ENCODE measurements at regions not wholly inside any gene's neighbourhood (a gene's known extent, or its start where the extent isn't known, plus 50 kb on each side); places are given as distances from the start of the nearest gene placed in this dataset.

DNA sequence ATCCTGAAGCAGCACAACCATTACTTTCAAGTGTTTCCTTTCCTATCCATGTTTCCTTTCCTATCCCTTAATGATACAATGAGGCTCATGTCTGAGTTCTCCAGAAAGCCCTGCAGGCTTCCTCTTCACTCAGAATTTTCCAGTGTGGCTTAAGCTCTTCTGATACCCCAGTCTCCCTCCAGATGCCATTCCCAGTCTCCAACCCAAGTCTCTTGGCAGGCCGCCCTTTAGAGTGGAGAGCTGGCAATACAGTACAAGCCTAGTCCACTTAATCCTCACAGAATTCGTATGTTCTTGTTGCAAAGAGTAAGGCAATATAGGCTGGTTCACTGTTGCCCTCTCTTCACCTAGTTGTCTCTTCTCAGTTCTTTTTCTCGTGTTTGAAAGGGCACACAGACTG is 503.9 kb upstream of the MDFIC2 start:
- H3K27ac Mint-ChIP-seq = no peak overlapping the region
- ChIA-PET POLR2A (no interaction called here), CTCF (interaction anchor here (0.5 kb wide), 1 partner anchor 362 kb away, joined by 3 read pairs; no protein-coding TSS in a partner anchor)
- no peaks in the 10 kb centered on the region; the same call in 1 of the 2 replicates for H3K27me3 Mint-ChIP-seq (ENCODE audit: low read depth)
- no peak for DNase-seq (ENCODE audit: low spot score)
- H3K9me3 Mint-ChIP-seq = peaks cover 28% of the 10 kb centered on the region
- H3K36me3 Mint-ChIP-seq = peaks cover 21% of the 10 kb centered on the region
- TF ChIP-seq NFATC4 (CRISPR knock-in tag; IDR thresholded peaks at IDR 0.05) (no peak), ZNF396 (CRISPR knock-in tag; IDR thresholded peaks at IDR 0.05; ENCODE audit: borderline replicate concordance) (no peak), ZNF263 (CRISPR knock-in tag; IDR thresholded peaks at IDR 0.05; ENCODE audit: low read depth) (no peak), ZBTB21 (CRISPR knock-in tag; IDR thresholded peaks at IDR 0.05; ENCODE audit: borderline replicate concordance) (no peak), OVOL2 (CRISPR knock-in tag; IDR thresholded peaks at IDR 0.05; ENCODE audit: borderline replicate concordance) (no peak), ATF1 (CRISPR knock-in tag; IDR thresholded peaks at IDR 0.05) (no peak)
- TF ChIP-seq, protein P1, sequence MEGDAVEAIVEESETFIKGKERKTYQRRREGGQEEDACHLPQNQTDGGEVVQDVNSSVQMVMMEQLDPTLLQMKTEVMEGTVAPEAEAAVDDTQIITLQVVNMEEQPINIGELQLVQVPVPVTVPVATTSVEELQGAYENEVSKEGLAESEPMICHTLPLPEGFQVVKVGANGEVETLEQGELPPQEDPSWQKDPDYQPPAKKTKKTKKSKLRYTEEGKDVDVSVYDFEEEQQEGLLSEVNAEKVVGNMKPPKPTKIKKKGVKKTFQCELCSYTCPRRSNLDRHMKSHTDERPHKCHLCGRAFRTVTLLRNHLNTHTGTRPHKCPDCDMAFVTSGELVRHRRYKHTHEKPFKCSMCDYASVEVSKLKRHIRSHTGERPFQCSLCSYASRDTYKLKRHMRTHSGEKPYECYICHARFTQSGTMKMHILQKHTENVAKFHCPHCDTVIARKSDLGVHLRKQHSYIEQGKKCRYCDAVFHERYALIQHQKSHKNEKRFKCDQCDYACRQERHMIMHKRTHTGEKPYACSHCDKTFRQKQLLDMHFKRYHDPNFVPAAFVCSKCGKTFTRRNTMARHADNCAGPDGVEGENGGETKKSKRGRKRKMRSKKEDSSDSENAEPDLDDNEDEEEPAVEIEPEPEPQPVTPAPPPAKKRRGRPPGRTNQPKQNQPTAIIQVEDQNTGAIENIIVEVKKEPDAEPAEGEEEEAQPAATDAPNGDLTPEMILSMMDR (IDR thresholded peaks at IDR 0.05) = no peak
- no peak overlapping the region for H3K4me3 Mint-ChIP-seq
- H3K4me1 Mint-ChIP-seq = no peaks in the 10 kb centered on the region
- no peak for ATAC-seq

DNA sequence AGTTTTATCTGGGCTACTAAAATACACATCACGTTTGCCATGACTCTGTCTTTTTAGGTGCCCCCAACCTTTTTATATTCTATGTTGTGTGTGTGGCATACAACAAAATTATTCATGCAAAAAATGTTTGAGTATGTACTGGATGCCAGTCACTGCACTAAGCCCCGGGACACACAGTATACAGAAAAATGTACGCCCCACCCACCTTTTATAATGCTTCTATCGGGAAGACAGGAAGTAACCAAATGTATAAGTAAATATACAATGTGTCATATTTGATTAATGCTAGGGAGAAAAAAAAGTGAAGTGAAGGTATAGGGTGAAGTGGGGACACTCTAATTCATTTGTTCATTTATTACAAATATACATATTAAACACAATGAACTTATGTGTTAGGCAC is 503.4 kb upstream of the MDFIC2 start:
- H3K27me3 Mint-ChIP-seq (ENCODE audit: low read depth) = no peaks in the 10 kb centered on the region; the same call in 1 of the 2 replicates
- POLR2A ChIA-PET = no interaction called here
- CTCF ChIA-PET = interaction anchor here (0.5 kb wide), 1 partner anchor 363 kb away, joined by 3 read pairs; no protein-coding TSS in a partner anchor
- no peak overlapping the region for H3K27ac Mint-ChIP-seq
- DNase-seq (ENCODE audit: low spot score) (no peak), ATAC-seq (no peak)
- no peak overlapping the region for H3K4me3 Mint-ChIP-seq
- TF ChIP-seq, protein P2, sequence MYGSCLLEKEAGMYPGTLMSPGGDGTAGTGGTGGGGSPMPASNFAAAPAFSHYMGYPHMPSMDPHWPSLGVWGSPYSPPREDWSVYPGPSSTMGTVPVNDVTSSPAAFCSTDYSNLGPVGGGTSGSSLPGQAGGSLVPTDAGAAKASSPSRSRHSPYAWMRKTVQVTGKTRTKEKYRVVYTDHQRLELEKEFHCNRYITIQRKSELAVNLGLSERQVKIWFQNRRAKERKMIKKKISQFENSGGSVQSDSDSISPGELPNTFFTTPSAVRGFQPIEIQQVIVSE (CRISPR knock-in tag; IDR thresholded peaks at IDR 0.05; ENCODE audit: borderline replicate concordance) = no peak
- no peak for TF ChIP-seq SP1 (CRISPR knock-in tag; conservative IDR thresholded peaks at IDR 0.05)
- TF ChIP-seq, protein P3, sequence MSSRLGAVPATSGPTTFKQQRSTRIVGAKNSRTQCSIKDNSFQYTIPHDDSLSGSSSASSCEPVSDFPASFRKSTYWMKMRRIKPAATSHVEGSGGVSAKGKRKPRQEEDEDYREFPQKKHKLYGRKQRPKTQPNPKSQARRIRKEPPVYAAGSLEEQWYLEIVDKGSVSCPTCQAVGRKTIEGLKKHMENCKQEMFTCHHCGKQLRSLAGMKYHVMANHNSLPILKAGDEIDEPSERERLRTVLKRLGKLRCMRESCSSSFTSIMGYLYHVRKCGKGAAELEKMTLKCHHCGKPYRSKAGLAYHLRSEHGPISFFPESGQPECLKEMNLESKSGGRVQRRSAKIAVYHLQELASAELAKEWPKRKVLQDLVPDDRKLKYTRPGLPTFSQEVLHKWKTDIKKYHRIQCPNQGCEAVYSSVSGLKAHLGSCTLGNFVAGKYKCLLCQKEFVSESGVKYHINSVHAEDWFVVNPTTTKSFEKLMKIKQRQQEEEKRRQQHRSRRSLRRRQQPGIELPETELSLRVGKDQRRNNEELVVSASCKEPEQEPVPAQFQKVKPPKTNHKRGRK (CRISPR knock-in tag; IDR thresholded peaks at IDR 0.05; ENCODE audit: borderline replicate concordance) = no peak
- no peak for TF ChIP-seq GRHL2 (CRISPR knock-in tag; IDR thresholded peaks at IDR 0.05; ENCODE audit: insufficient replicate concordance, severe bottlenecking)
- TF ChIP-seq, protein P4, sequence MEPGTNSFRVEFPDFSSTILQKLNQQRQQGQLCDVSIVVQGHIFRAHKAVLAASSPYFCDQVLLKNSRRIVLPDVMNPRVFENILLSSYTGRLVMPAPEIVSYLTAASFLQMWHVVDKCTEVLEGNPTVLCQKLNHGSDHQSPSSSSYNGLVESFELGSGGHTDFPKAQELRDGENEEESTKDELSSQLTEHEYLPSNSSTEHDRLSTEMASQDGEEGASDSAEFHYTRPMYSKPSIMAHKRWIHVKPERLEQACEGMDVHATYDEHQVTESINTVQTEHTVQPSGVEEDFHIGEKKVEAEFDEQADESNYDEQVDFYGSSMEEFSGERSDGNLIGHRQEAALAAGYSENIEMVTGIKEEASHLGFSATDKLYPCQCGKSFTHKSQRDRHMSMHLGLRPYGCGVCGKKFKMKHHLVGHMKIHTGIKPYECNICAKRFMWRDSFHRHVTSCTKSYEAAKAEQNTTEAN (CRISPR knock-in tag; IDR thresholded peaks at IDR 0.05) = no peak
- TF ChIP-seq, protein P5, sequence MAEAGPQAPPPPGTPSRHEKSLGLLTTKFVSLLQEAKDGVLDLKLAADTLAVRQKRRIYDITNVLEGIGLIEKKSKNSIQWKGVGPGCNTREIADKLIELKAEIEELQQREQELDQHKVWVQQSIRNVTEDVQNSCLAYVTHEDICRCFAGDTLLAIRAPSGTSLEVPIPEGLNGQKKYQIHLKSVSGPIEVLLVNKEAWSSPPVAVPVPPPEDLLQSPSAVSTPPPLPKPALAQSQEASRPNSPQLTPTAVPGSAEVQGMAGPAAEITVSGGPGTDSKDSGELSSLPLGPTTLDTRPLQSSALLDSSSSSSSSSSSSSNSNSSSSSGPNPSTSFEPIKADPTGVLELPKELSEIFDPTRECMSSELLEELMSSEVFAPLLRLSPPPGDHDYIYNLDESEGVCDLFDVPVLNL (CRISPR knock-in tag; IDR thresholded peaks at IDR 0.05; ENCODE audit: borderline replicate concordance, low read depth) = no peak
- TF ChIP-seq, protein P6, sequence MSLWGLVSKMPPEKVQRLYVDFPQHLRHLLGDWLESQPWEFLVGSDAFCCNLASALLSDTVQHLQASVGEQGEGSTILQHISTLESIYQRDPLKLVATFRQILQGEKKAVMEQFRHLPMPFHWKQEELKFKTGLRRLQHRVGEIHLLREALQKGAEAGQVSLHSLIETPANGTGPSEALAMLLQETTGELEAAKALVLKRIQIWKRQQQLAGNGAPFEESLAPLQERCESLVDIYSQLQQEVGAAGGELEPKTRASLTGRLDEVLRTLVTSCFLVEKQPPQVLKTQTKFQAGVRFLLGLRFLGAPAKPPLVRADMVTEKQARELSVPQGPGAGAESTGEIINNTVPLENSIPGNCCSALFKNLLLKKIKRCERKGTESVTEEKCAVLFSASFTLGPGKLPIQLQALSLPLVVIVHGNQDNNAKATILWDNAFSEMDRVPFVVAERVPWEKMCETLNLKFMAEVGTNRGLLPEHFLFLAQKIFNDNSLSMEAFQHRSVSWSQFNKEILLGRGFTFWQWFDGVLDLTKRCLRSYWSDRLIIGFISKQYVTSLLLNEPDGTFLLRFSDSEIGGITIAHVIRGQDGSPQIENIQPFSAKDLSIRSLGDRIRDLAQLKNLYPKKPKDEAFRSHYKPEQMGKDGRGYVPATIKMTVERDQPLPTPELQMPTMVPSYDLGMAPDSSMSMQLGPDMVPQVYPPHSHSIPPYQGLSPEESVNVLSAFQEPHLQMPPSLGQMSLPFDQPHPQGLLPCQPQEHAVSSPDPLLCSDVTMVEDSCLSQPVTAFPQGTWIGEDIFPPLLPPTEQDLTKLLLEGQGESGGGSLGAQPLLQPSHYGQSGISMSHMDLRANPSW (CRISPR knock-in tag; conservative IDR thresholded peaks at IDR 0.05; ENCODE audit: low read depth) = no peak
- no peak for TF ChIP-seq SMAD4 (CRISPR knock-in tag; IDR thresholded peaks at IDR 0.05)
- TF ChIP-seq, protein P7, sequence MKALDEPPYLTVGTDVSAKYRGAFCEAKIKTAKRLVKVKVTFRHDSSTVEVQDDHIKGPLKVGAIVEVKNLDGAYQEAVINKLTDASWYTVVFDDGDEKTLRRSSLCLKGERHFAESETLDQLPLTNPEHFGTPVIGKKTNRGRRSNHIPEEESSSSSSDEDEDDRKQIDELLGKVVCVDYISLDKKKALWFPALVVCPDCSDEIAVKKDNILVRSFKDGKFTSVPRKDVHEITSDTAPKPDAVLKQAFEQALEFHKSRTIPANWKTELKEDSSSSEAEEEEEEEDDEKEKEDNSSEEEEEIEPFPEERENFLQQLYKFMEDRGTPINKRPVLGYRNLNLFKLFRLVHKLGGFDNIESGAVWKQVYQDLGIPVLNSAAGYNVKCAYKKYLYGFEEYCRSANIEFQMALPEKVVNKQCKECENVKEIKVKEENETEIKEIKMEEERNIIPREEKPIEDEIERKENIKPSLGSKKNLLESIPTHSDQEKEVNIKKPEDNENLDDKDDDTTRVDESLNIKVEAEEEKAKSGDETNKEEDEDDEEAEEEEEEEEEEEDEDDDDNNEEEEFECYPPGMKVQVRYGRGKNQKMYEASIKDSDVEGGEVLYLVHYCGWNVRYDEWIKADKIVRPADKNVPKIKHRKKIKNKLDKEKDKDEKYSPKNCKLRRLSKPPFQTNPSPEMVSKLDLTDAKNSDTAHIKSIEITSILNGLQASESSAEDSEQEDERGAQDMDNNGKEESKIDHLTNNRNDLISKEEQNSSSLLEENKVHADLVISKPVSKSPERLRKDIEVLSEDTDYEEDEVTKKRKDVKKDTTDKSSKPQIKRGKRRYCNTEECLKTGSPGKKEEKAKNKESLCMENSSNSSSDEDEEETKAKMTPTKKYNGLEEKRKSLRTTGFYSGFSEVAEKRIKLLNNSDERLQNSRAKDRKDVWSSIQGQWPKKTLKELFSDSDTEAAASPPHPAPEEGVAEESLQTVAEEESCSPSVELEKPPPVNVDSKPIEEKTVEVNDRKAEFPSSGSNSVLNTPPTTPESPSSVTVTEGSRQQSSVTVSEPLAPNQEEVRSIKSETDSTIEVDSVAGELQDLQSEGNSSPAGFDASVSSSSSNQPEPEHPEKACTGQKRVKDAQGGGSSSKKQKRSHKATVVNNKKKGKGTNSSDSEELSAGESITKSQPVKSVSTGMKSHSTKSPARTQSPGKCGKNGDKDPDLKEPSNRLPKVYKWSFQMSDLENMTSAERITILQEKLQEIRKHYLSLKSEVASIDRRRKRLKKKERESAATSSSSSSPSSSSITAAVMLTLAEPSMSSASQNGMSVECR (CRISPR knock-in tag; IDR thresholded peaks at IDR 0.05; ENCODE audit: borderline replicate concordance) = no peak
- no peak for TF ChIP-seq GTF2I (CRISPR knock-in tag; conservative IDR thresholded peaks at IDR 0.05)
- no peaks in the 10 kb centered on the region for H3K4me1 Mint-ChIP-seq
- peaks cover 21% of the 10 kb centered on the region for H3K36me3 Mint-ChIP-seq
- peaks cover 28% of the 10 kb centered on the region for H3K9me3 Mint-ChIP-seq

Measured in WTC11 (cell line).